Fibroblast of lung (primary cell): ENCODE measurements at regions not wholly inside any gene's neighbourhood (a gene's known extent, or its start where the extent isn't known, plus 50 kb on each side); places are given as distances from the start of the nearest gene placed in this dataset.

Experiments
- CTCF ChIP-seq, 2 donors: IDR thresholded peaks in 1 of 2; conservative IDR thresholded peaks in 1 of 2; 1 replicate in 1 of 2; 2 replicates in 1 of 2; pipeline ENCODE4 v1.5.1; 2011 to 2012; ENCODE audit warnings: low read length in 2 of 2, control low read depth in 1 of 2, inconsistent platforms in 1 of 2, low read depth in 1 of 2, mild to moderate bottlenecking in 1 of 2
- EZH2 ChIP-seq: IDR thresholded peaks from 2 replicates; pipeline ENCODE4 v1.5.1; 2012; ENCODE audit warnings: low read length, control low read depth, mild to moderate bottlenecking; ENCODE audit errors: missing control alignments

GRCh38 chr4:170868170-170868569 is 778.4 kb upstream of the AADAT start:
- no peak for TF ChIP-seq CTCF (conservative IDR thresholded peaks at IDR 0.05 in 1 of 2, IDR thresholded peaks at IDR 0.05 in 1 of 2; ENCODE audit: low read depth in 1 of 2, low read length in 2 of 2)
- TF ChIP-seq EZH2: no peak
